Neutrophil (primary cell): ENCODE measurements at regions not wholly inside any gene's neighbourhood (a gene's known extent, or its start where the extent isn't known, plus 50 kb on each side); places are given as distances from the start of the nearest gene placed in this dataset.

Experiments used
- H3K27ac ChIP-seq: fragments of 200-600 bp; sonication (generic); 2 replicates; pipeline ENCODE4 v1.5.1; 2016; ENCODE audit warnings: mild to moderate bottlenecking, moderate library complexity
- H3K27me3 ChIP-seq: fragments of 200-600 bp; sonication (generic); 2 replicates; pipeline ENCODE4 v1.6.0; 2016; ENCODE audit warnings: mild to moderate bottlenecking
- H3K36me3 ChIP-seq: fragments of 200-600 bp; sonication (generic); 2 replicates; pipeline ENCODE4 v1.5.1; 2017
- H3K4me1 ChIP-seq, 2 experiments: fragments of 200-600 bp in 1 of 2; sonication (generic) in 1 of 2; 1 replicate in 1 of 2; 2 replicates in 1 of 2; pipeline versions ENCODE4 v1.5.1 to v1.6.1; 2013 to 2016; ENCODE audit warnings: low read depth in 1 of 2, low read length in 1 of 2, mild to moderate bottlenecking in 1 of 2, moderate library complexity in 1 of 2; ENCODE audit not compliant: control insufficient read depth in 1 of 2, insufficient read depth in 1 of 2
- H3K4me3 ChIP-seq, 2 experiments: fragments of 200-600 bp in 1 of 2; sonication (generic) in 1 of 2; 1 replicate in 1 of 2; 2 replicates in 1 of 2; pipeline ENCODE4 v1.5.1; 2013 to 2016; ENCODE audit warnings: low read depth in 1 of 2, low read length in 1 of 2, mild to moderate bottlenecking in 1 of 2, moderate library complexity in 1 of 2
- H3K9me3 ChIP-seq: fragments of 200-600 bp; sonication (generic); 2 replicates; pipeline ENCODE4 v1.5.1; 2016
- CTCF ChIP-seq: fragments of 200-600 bp; sonication (generic); IDR thresholded peaks from 2 replicates; pipeline ENCODE4 v1.5.1; 2016; ENCODE audit warnings: antibody characterized with exemption

GRCh38 chr13:52936806-52937205 is 88.4 kb upstream of the PCDH8 start:
- Histone ChIP-seq H3K27ac (no peak overlapping the region), H3K4me1 (no peaks in the 10 kb centered on the region), H3K4me3 (no peak overlapping the region), H3K9me3 (no peaks in the 10 kb centered on the region), H3K36me3 (no peaks in the 10 kb centered on the region), H3K27me3 (peaks cover 85% of the 10 kb centered on the region)
- TF ChIP-seq CTCF = no peak

- H3K4me3 ChIP-seq = no peak overlapping the region
- H3K36me3 ChIP-seq = no peaks in the 10 kb centered on the region
- no peaks in the 10 kb centered on the region for H3K9me3 ChIP-seq
- H3K4me1 ChIP-seq = no peaks in the 10 kb centered on the region
- peaks cover 84% of the 10 kb centered on the region for H3K27me3 ChIP-seq
- TF ChIP-seq CTCF = no peak
- no peak overlapping the region for H3K27ac ChIP-seq
Measured at GRCh38 chr13:52934258-52934657, 85.8 kb upstream of the PCDH8 start.

GRCh38 chr13:52933547-52934210 is 85.2 kb upstream of the PCDH8 start:
- Histone ChIP-seq H3K9me3 (no peaks in the 10 kb centered on the region), H3K27ac (no peak overlapping the region), H3K27me3 (peaks cover 79% of the 10 kb centered on the region), H3K36me3 (no peaks in the 10 kb centered on the region), H3K4me3 (no peak overlapping the region), H3K4me1 (no peaks in the 10 kb centered on the region)
- TF ChIP-seq CTCF = no peak

DNA sequence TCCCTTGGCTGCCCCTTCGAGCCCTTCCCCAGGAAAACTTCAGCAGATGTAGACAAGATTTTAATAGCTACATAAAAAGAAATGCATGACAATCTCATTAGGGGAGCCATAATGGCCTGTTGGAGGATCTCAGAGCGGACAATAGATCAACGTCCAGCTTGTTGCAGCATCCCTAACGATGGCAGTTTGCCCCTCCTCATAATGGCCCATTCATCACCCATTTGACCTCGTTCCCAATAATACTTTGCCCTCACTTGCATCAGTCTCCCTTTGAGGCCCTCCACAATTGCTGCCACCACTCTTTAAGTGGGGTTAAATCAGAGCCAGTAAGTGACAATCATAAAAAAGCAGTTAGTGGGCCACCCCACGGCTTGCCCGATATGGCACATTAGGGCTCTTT is 84.7 kb upstream of the PCDH8 start:
- Histone ChIP-seq H3K27ac (no peak overlapping the region), H3K27me3 (peaks cover 73% of the 10 kb centered on the region), H3K36me3 (no peaks in the 10 kb centered on the region), H3K9me3 (no peaks in the 10 kb centered on the region), H3K4me1 (no peaks in the 10 kb centered on the region), H3K4me3 (no peak overlapping the region)
- TF ChIP-seq CTCF = no peak

- Histone ChIP-seq H3K9me3 (no peaks in the 10 kb centered on the region), H3K4me1 (no peaks in the 10 kb centered on the region), H3K4me3 (no peak overlapping the region), H3K27ac (no peak overlapping the region), H3K27me3 (peaks cover 71% of the 10 kb centered on the region), H3K36me3 (no peaks in the 10 kb centered on the region)
- TF ChIP-seq CTCF = no peak
Measured at GRCh38 chr13:52932649-52933048, 84.2 kb upstream of the PCDH8 start.
